B cell (primary cell): ENCODE measurements at regions not wholly inside any gene's neighbourhood (a gene's known extent, or its start where the extent isn't known, plus 50 kb on each side); places are given as distances from the start of the nearest gene placed in this dataset.

Source experiments
- EZH2 ChIP-seq: IDR thresholded peaks from 2 replicates; pipeline ENCODE4 v1.6.1; 2012; ENCODE audit warnings: borderline replicate concordance, low read depth, mild to moderate bottlenecking, moderate library complexity, low read length; ENCODE audit not compliant: insufficient read depth, poor library complexity, severe bottlenecking
- TF ChIP-seq, protein P1 (sequence below): fragments of 200-600 bp; IDR thresholded peaks from one replicate; pipeline ENCODE4 v1.8.0; 2022; ENCODE audit warnings: antibody characterized with exemption, mild to moderate bottlenecking

DNA sequence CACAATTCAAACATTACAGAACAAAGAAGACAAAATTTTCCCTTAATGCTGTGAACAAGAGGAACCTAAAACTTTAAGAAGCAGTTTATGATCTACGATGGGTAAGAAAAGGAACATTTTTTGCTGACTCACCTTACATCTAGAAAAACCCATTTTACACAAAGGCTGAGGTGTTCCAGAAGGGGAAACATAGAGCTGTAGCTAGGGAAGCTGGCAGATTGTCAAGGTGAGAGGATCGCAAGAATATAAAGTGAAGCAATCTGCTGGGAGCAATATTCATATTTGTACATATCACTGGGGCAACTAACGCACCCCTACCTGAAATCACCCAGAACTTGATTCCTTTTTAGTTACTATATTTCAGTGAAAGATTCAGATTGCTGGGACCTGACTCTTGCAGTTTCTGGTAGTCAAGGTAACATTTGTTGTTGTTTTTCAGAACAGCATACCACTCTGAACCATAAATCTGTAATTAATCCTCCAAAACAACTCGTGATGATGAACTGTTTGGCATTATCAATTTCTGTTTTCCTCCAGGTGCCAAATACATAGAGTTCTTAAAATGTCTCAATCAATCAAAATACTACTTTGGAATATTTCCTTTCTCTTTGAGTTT is 184.1 kb upstream of the LRRC3B start:
- TF ChIP-seq, protein P1, sequence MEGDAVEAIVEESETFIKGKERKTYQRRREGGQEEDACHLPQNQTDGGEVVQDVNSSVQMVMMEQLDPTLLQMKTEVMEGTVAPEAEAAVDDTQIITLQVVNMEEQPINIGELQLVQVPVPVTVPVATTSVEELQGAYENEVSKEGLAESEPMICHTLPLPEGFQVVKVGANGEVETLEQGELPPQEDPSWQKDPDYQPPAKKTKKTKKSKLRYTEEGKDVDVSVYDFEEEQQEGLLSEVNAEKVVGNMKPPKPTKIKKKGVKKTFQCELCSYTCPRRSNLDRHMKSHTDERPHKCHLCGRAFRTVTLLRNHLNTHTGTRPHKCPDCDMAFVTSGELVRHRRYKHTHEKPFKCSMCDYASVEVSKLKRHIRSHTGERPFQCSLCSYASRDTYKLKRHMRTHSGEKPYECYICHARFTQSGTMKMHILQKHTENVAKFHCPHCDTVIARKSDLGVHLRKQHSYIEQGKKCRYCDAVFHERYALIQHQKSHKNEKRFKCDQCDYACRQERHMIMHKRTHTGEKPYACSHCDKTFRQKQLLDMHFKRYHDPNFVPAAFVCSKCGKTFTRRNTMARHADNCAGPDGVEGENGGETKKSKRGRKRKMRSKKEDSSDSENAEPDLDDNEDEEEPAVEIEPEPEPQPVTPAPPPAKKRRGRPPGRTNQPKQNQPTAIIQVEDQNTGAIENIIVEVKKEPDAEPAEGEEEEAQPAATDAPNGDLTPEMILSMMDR, result no peak
- TF ChIP-seq EZH2, result no peak
